SU-DHL-6 (cell line): ENCODE measurements at regions not wholly inside any gene's neighbourhood (a gene's known extent, or its start where the extent isn't known, plus 50 kb on each side); places are given as distances from the start of the nearest gene placed in this dataset.

Experiments used
- H2AFZ ChIP-seq: fragments of 200-600 bp; sonication (generic); 2 replicates; pipeline ENCODE4 v1.6.1; 2014; ENCODE audit warnings: low read depth, mild to moderate bottlenecking, moderate library complexity, mixed read lengths, antibody characterized with exemption, low read length; ENCODE audit not compliant: severe bottlenecking
- H3F3A ChIP-seq: fragments of 200-600 bp; shearing (Covaris generic); 2 replicates; pipeline ENCODE4 v1.6.0; 2016; ENCODE audit warnings: antibody characterized with exemption, mild to moderate bottlenecking; ENCODE audit not compliant: insufficient read depth
- H3K27ac ChIP-seq: fragments of 200-600 bp; sonication (generic); 2 replicates; pipeline ENCODE4 v1.5.1; 2016; ENCODE audit warnings: low read depth, mild to moderate bottlenecking, low read length, moderate library complexity, mixed read lengths
- H3K27me3 ChIP-seq: fragments of 200-600 bp; sonication (generic), shearing (Covaris generic); 2 replicates; pipeline ENCODE4 v1.6.0; 2014; ENCODE audit warnings: mild to moderate bottlenecking, low read length
- H3K36me3 ChIP-seq: fragments of 200-600 bp; sonication (generic); 2 replicates; pipeline ENCODE4 v1.6.1; 2014; ENCODE audit warnings: mild to moderate bottlenecking, low read length, mixed read lengths
- H3K4me2 ChIP-seq: fragments of 300-600, 200-600 bp; shearing (Covaris generic), sonication (generic); 2 replicates; pipeline ENCODE4 v1.6.0; 2014; ENCODE audit warnings: low read length, low read depth, mild to moderate bottlenecking; ENCODE audit not compliant: poor library complexity, severe bottlenecking
- H3K4me3 ChIP-seq: fragments of 200-600 bp; sonication (generic); 2 replicates; pipeline ENCODE4 v1.5.1; 2014; ENCODE audit warnings: antibody characterized with exemption, low read length, mild to moderate bottlenecking, mixed read lengths; ENCODE audit not compliant: insufficient read depth, poor library complexity, severe bottlenecking
- H3K79me2 ChIP-seq: fragments of 200-600 bp; sonication (generic); 2 replicates; pipeline ENCODE4 v1.6.1; 2014; ENCODE audit warnings: mild to moderate bottlenecking, low read length, moderate library complexity; ENCODE audit not compliant: insufficient read depth
- H3K9ac ChIP-seq: fragments of 200-600 bp; sonication (generic); 2 replicates; pipeline ENCODE4 v1.7.0; 2014; ENCODE audit warnings: mild to moderate bottlenecking, low read length
- H3K9me2 ChIP-seq: fragments of 200-600 bp; sonication (generic); replicated peaks from 2 replicates; pipeline ENCODE4 v1.6.1; 2014; ENCODE audit warnings: low read length; ENCODE audit not compliant: insufficient read depth
- H3K9me3 ChIP-seq: fragments of 200-600 bp; sonication (generic); 2 replicates; pipeline ENCODE4 v1.6.1; 2014; ENCODE audit warnings: low read length, mixed read lengths; ENCODE audit not compliant: insufficient read depth
- H4K20me1 ChIP-seq: fragments of 200-600 bp; sonication (generic); 2 replicates; pipeline ENCODE4 v1.6.1; 2014; ENCODE audit warnings: low read depth, mild to moderate bottlenecking, antibody characterized with exemption, low read length, moderate library complexity, mixed read lengths
- CTCF ChIP-seq: fragments of 200-600 bp; sonication (generic); IDR thresholded peaks from one replicate; pipeline ENCODE4 v1.5.1; 2017; ENCODE audit warnings: antibody characterized with exemption, mild to moderate bottlenecking, low read length, moderate library complexity; ENCODE audit not compliant: insufficient read depth, poor library complexity, severe bottlenecking
- EZH2phosphoT487 ChIP-seq: fragments of 200-600 bp; sonication (generic), shearing (Covaris generic); conservative IDR thresholded peaks from 2 replicates; pipeline ENCODE4 v1.6.1; 2018; ENCODE audit warnings: mild to moderate bottlenecking, antibody characterized with exemption, low read length, moderate library complexity, mixed read lengths

GRCh38 chr1:10873189-10873588, 76.7 kb upstream of the CASZ1 start:
- Histone ChIP-seq H3K27me3 (no peaks in the 10 kb centered on the region), H3K9me2 (no peaks in the 10 kb centered on the region), H3K79me2 (no peaks in the 10 kb centered on the region), H3K36me3 (no peaks in the 10 kb centered on the region), H2AFZ (no peak overlapping the region), H3K9me3 (no peaks in the 10 kb centered on the region), H3K4me3 (no peak overlapping the region), H4K20me1 (no peaks in the 10 kb centered on the region), H3K4me2 (no peak overlapping the region), H3K27ac (no peak overlapping the region), H3F3A (no peaks in the 10 kb centered on the region), H3K9ac (no peak overlapping the region)
- no peak for TF ChIP-seq EZH2phosphoT487
- no peak for TF ChIP-seq CTCF

DNA sequence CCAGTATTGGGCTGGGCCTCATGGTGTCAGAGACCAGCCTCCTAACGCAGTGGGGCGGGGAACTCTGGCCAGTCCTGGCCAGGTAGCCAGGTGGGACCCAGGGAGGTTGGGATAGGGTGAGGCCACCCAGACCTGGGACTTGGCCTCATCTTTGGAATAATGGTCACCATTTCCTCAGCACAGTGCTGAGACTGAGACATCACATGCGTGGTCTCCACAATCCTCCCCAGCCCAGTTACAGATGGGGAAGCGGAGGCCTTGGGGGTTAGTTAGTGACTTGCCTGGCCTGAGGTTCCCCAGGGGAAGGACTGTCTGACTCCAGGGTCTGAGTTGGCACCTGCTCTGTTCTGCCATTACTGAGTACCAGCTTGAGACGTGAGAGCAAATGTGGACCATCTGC, 77.9 kb upstream of the CASZ1 start:
- Histone ChIP-seq H3K9me3 (no peaks in the 10 kb centered on the region), H3K27me3 (no peaks in the 10 kb centered on the region), H2AFZ (no peak overlapping the region), H3K36me3 (no peaks in the 10 kb centered on the region), H4K20me1 (no peaks in the 10 kb centered on the region), H3K4me2 (no peak overlapping the region), H3K9ac (no peak overlapping the region), H3K9me2 (no peaks in the 10 kb centered on the region), H3K79me2 (no peaks in the 10 kb centered on the region), H3F3A (no peaks in the 10 kb centered on the region), H3K4me3 (no peak overlapping the region), H3K27ac (no peak overlapping the region)
- TF ChIP-seq EZH2phosphoT487 (no peak), CTCF (no peak)

DNA sequence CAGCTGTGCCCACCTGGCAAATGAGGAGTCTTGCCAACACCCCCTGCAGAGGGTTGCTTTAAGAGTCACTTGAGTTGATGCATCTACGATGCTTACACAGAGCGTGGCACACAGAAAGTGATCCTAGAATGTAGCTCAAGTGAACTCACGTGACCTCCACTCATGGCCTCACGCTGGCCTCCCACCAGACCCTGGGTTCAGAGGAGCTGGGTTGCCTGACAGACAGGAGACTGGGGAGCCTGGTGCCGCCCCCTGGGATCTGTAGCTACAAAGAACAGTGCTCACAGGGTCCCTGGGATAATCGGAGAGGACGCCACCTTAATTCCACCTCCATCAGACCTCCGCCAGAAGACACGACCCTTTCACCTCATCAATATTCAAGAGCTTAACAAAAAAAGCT, 81.4 kb upstream of the CASZ1 start:
- H2AFZ ChIP-seq, result no peak overlapping the region
- H3K79me2 ChIP-seq, result no peaks in the 10 kb centered on the region
- no peak overlapping the region for H3K27ac ChIP-seq
- H3K9ac ChIP-seq, result no peak overlapping the region
- no peaks in the 10 kb centered on the region for H4K20me1 ChIP-seq
- no peak overlapping the region for H3K4me2 ChIP-seq
- H3K4me3 ChIP-seq, result no peak overlapping the region
- H3K9me3 ChIP-seq, result no peaks in the 10 kb centered on the region
- H3K36me3 ChIP-seq, result no peaks in the 10 kb centered on the region
- TF ChIP-seq EZH2phosphoT487 (no peak), CTCF (no peak)
- no peaks in the 10 kb centered on the region for H3K27me3 ChIP-seq
- H3F3A ChIP-seq, result no peaks in the 10 kb centered on the region
- H3K9me2 ChIP-seq, result no peaks in the 10 kb centered on the region

- Histone ChIP-seq H3K9me3 (no peaks in the 10 kb centered on the region), H3K27me3 (no peaks in the 10 kb centered on the region), H4K20me1 (no peaks in the 10 kb centered on the region), H2AFZ (no peak overlapping the region), H3F3A (no peaks in the 10 kb centered on the region), H3K9me2 (no peaks in the 10 kb centered on the region), H3K4me3 (no peak overlapping the region), H3K27ac (no peak overlapping the region), H3K4me2 (no peak overlapping the region), H3K9ac (no peak overlapping the region), H3K36me3 (no peaks in the 10 kb centered on the region), H3K79me2 (no peaks in the 10 kb centered on the region)
- TF ChIP-seq CTCF (no peak), EZH2phosphoT487 (no peak)
These were observed 82.0 kb upstream of the CASZ1 start for GRCh38 chr1:10878469-10878868.
